CD14-positive monocyte (primary cell): ENCODE measurements at regions not wholly inside any gene's neighbourhood (a gene's known extent, or its start where the extent isn't known, plus 50 kb on each side); places are given as distances from the start of the nearest gene placed in this dataset.

Experiments
- DNase-seq, 3 donors: peaks; one replicate each; pipeline ENCODE4 v3.0.0-alpha.2; 2011 to 2022
- H2AFZ ChIP-seq: 2 replicates; pipeline ENCODE4 v1.6.0; 2012; ENCODE audit warnings: mild to moderate bottlenecking, low read depth, low read length, inconsistent platforms; ENCODE audit not compliant: insufficient read depth, poor library complexity, severe bottlenecking
- H3K27ac ChIP-seq, 2 donors: 1 replicate in 1 of 2; 2 replicates in 1 of 2; pipeline ENCODE4 v1.5.1; 2012 to 2013; ENCODE audit warnings: low read length in 2 of 2, control low read depth in 1 of 2, inconsistent platforms in 1 of 2, low read depth in 1 of 2, mild to moderate bottlenecking in 1 of 2
- H3K27me3 ChIP-seq, 2 donors: one replicate each; pipeline versions ENCODE4 v1.6.0 to v1.6.1; 2011 to 2013; ENCODE audit warnings: low read length in 2 of 2; ENCODE audit not compliant: control insufficient read depth in 2 of 2, insufficient read depth in 2 of 2
- H3K36me3 ChIP-seq, 2 donors: replicated peaks in 1 of 2; 1 replicate in 1 of 2; 2 replicates in 1 of 2; pipeline versions ENCODE4 v1.5.1 to v1.6.1; 2012 to 2013; ENCODE audit warnings: low read length in 2 of 2, control low read depth in 1 of 2, inconsistent platforms in 1 of 2, mild to moderate bottlenecking in 1 of 2; ENCODE audit not compliant: insufficient read depth in 2 of 2, control insufficient read depth in 1 of 2
- H3K4me1 ChIP-seq, 2 donors: 1 replicate in 1 of 2; 2 replicates in 1 of 2; pipeline versions ENCODE4 v1.5.1 to v1.6.1; 2012 to 2013; ENCODE audit warnings: low read length in 2 of 2, control low read depth in 1 of 2, inconsistent platforms in 1 of 2, mild to moderate bottlenecking in 1 of 2, moderate library complexity in 1 of 2; ENCODE audit not compliant: insufficient read depth in 2 of 2, control insufficient read depth in 1 of 2
- H3K4me2 ChIP-seq: replicated peaks from 2 replicates; pipeline ENCODE3; 2012; ENCODE audit warnings: low read length, moderate library complexity, mild to moderate bottlenecking; ENCODE audit not compliant: poor library complexity, severe bottlenecking; ENCODE audit errors: extremely low read depth
- H3K4me3 ChIP-seq, 3 experiments: fragments of 200-600 bp in 1 of 3; sonication (generic) in 1 of 3; replicated peaks in 1 of 3; 1 replicate in 2 of 3; 2 replicates in 1 of 3; pipeline ENCODE4 v1.5.1; 2011 to 2013; ENCODE audit warnings: low read length in 3 of 3, mild to moderate bottlenecking in 3 of 3, control low read depth in 2 of 3, low read depth in 2 of 3, inconsistent platforms in 1 of 3, moderate library complexity in 1 of 3
- H3K79me2 ChIP-seq: 2 replicates; pipeline ENCODE4 v1.6.0; 2012; ENCODE audit warnings: mild to moderate bottlenecking, control low read depth, inconsistent platforms, low read length, moderate library complexity; ENCODE audit not compliant: insufficient read depth
- H3K9ac ChIP-seq: 2 replicates; pipeline ENCODE4 v1.6.0; 2017; ENCODE audit warnings: low read length, mild to moderate bottlenecking; ENCODE audit not compliant: insufficient read depth, poor library complexity, severe bottlenecking
- H3K9me3 ChIP-seq, 2 donors: replicated peaks in 1 of 2; 1 replicate in 1 of 2; 2 replicates in 1 of 2; pipeline versions ENCODE4 v1.5.1 to v1.6.1; 2012 to 2013; ENCODE audit warnings: low read length in 2 of 2, control low read depth in 1 of 2; ENCODE audit not compliant: control insufficient read depth in 1 of 2, insufficient read depth in 1 of 2
- H4K20me1 ChIP-seq: 2 replicates; pipeline ENCODE4 v1.6.0; 2012; ENCODE audit warnings: mild to moderate bottlenecking, low read length, control low read depth, moderate library complexity; ENCODE audit not compliant: insufficient read depth
- H3K27ac Mint-ChIP-seq, 7 donors: one replicate each; pipeline ENCODE4 v1.8.0; 2020; ENCODE audit warnings: mild to moderate bottlenecking in 7 of 7, mixed read lengths in 7 of 7, moderate library complexity in 6 of 7, inconsistent platforms in 2 of 7
- H3K27me3 Mint-ChIP-seq, 3 donors: one replicate each; pipeline ENCODE4 v1.8.0; 2021 to 2022; ENCODE audit warnings: low read depth in 3 of 3, mild to moderate bottlenecking in 3 of 3, mixed read lengths in 3 of 3, moderate library complexity in 3 of 3, inconsistent platforms in 1 of 3
- H3K36me3 Mint-ChIP-seq, 2 donors: one replicate each; pipeline ENCODE4 v1.8.0; 2020; ENCODE audit warnings: mixed read lengths in 2 of 2, inconsistent platforms in 1 of 2, mild to moderate bottlenecking in 1 of 2
- H3K4me1 Mint-ChIP-seq: one replicate; pipeline ENCODE4 v1.8.0; 2020; ENCODE audit warnings: mild to moderate bottlenecking, mixed read lengths
- H3K4me3 Mint-ChIP-seq, 2 donors: one replicate each; pipeline ENCODE4 v1.8.0; 2020; ENCODE audit warnings: mild to moderate bottlenecking in 2 of 2, mixed read lengths in 2 of 2, moderate library complexity in 1 of 2
- H3K9me3 Mint-ChIP-seq, 7 donors: one replicate each; pipeline ENCODE4 v1.8.0; 2020 to 2022; ENCODE audit warnings: mixed read lengths in 7 of 7, mild to moderate bottlenecking in 6 of 7, moderate library complexity in 6 of 7, inconsistent platforms in 2 of 7
- WGBS: methylation state at CpG from one replicate; pipeline ENCODE4 v1.1.5; 2013; ENCODE audit warnings: missing lambda C conversion rate; ENCODE audit not compliant: insufficient coverage; 5-methylcytosine and 5-hydroxymethylcytosine counted together
- intact Hi-C, 2 donors: fragments of 100-400 bp; cut with micrococcal nuclease; formaldehyde crosslinking; loops; one replicate each; pipeline versions ENCODE4 v1.15.0 to v1.15.1; 2023
- TF ChIP-seq, protein P1 (sequence below): fragments of 200-600 bp; IDR thresholded peaks from one replicate; pipeline ENCODE4 v1.8.0; 2022; ENCODE audit warnings: antibody characterized with exemption, mild to moderate bottlenecking

GRCh38 chr22:26846076-26846475 lies 188.7 kb downstream of the MIAT start:
- H2AFZ ChIP-seq, result no peak overlapping the region
- H3K36me3 ChIP-seq, result no peaks in the 10 kb centered on the region
- H4K20me1 ChIP-seq, result no peaks in the 10 kb centered on the region
- H3K36me3 Mint-ChIP-seq, result no peaks in the 10 kb centered on the region
- intact Hi-C loops, result no loop called here
- H3K4me2 ChIP-seq, result no peak overlapping the region
- no peaks in the 10 kb centered on the region for H3K9me3 ChIP-seq
- WGBS, result no CpG with 5 or more reads among the region's 1 CpG
- peaks cover 0 to 2% (median 0%) of the 10 kb centered on the region in 7 donors for H3K9me3 Mint-ChIP-seq
- peaks cover 20% of the 10 kb centered on the region for H3K4me1 Mint-ChIP-seq
- H3K79me2 ChIP-seq, result no peaks in the 10 kb centered on the region
- no peak overlapping the region for H3K4me3 ChIP-seq
- DNase-seq, result no peak
- TF ChIP-seq, protein P1, sequence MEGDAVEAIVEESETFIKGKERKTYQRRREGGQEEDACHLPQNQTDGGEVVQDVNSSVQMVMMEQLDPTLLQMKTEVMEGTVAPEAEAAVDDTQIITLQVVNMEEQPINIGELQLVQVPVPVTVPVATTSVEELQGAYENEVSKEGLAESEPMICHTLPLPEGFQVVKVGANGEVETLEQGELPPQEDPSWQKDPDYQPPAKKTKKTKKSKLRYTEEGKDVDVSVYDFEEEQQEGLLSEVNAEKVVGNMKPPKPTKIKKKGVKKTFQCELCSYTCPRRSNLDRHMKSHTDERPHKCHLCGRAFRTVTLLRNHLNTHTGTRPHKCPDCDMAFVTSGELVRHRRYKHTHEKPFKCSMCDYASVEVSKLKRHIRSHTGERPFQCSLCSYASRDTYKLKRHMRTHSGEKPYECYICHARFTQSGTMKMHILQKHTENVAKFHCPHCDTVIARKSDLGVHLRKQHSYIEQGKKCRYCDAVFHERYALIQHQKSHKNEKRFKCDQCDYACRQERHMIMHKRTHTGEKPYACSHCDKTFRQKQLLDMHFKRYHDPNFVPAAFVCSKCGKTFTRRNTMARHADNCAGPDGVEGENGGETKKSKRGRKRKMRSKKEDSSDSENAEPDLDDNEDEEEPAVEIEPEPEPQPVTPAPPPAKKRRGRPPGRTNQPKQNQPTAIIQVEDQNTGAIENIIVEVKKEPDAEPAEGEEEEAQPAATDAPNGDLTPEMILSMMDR, result no peak
- no peak overlapping the region for H3K27ac Mint-ChIP-seq
- peaks cover 4 to 6% of the 10 kb centered on the region in 2 donors for H3K4me1 ChIP-seq
- no peaks in the 10 kb centered on the region for H3K27me3 ChIP-seq
- no peak overlapping the region for H3K27ac ChIP-seq
- H3K27me3 Mint-ChIP-seq, result peaks cover 0 to 3% (median 2%) of the 10 kb centered on the region in 3 donors
- H3K4me3 Mint-ChIP-seq, result no peak overlapping the region
- no peak overlapping the region for H3K9ac ChIP-seq

GRCh38 chr22:26846645-26847044 lies 189.3 kb downstream of the MIAT start:
- Histone ChIP-seq H3K27me3 (no peaks in the 10 kb centered on the region), H3K79me2 (no peaks in the 10 kb centered on the region), H4K20me1 (no peaks in the 10 kb centered on the region), H3K27ac (no peak overlapping the region), H3K4me2 (no peak overlapping the region), H3K9me3 (no peaks in the 10 kb centered on the region), H3K9ac (no peak overlapping the region), H2AFZ (no peak overlapping the region), H3K4me1 (peaks cover 4 to 6% of the 10 kb centered on the region in 2 donors), H3K4me3 (no peak overlapping the region), H3K36me3 (no peaks in the 10 kb centered on the region)
- TF ChIP-seq, protein P1, result no peak
- Mint-ChIP-seq H3K27ac (no peak overlapping the region), H3K27me3 (peaks cover 0 to 3% (median 2%) of the 10 kb centered on the region in 3 donors), H3K4me3 (no peak overlapping the region), H3K9me3 (peaks cover 0 to 2% (median 0%) of the 10 kb centered on the region in 7 donors), H3K4me1 (peaks cover 20% of the 10 kb centered on the region), H3K36me3 (no peaks in the 10 kb centered on the region)
- WGBS, result 80% methylated on average over 1 of the region's 2 CpGs
- intact Hi-C loops, result no loop called here
- DNase-seq, result no peak
